Esophagus squamous epithelium (tissue), 5 donors: ENCODE measurements at regions not wholly inside any gene's neighbourhood (a gene's known extent, or its start where the extent isn't known, plus 50 kb on each side); places are given as distances from the start of the nearest gene placed in this dataset.

Experiments used
- DNase-seq: peaks from one replicate; lab custom pipeline; 2025; lab: John Stamatoyannopoulos, UW
- H3K27ac ChIP-seq, 4 donors: fragments of 200-600 bp; sonication (generic); one replicate each; pipeline ENCODE4 v1.5.1; 2016 to 2019; ENCODE audit warnings: mild to moderate bottlenecking in 1 of 4
- H3K27me3 ChIP-seq, 4 donors: fragments of 200-600 bp; sonication (generic); 1 replicate in 3 of 4; 2 replicates in 1 of 4; pipeline versions ENCODE4 v1.5.1 to v1.6.0; 2017 to 2021; ENCODE audit warnings: antibody characterized with exemption in 1 of 4
- H3K36me3 ChIP-seq, 3 donors: fragments of 200-600 bp; sonication (generic); one replicate each; pipeline ENCODE4 v1.5.1; 2016 to 2019
- H3K4me1 ChIP-seq, 3 donors: fragments of 200-600 bp; sonication (generic); one replicate each; pipeline ENCODE4 v1.5.1; 2017 to 2019
- H3K4me3 ChIP-seq, 4 donors: fragments of 200-600 bp; sonication (generic); 1 replicate in 3 of 4; 2 replicates in 1 of 4; pipeline ENCODE4 v1.5.1; 2016 to 2019; ENCODE audit warnings: mild to moderate bottlenecking in 2 of 4, moderate library complexity in 1 of 4
- H3K9me3 ChIP-seq, 3 donors: fragments of 200-600 bp; sonication (generic); one replicate each; pipeline ENCODE4 v1.5.1; 2016 to 2019
- CTCF ChIP-seq, 6 experiments: fragments of 450-650 bp in 4 of 6; fragments of 200-600 bp in 2 of 6; sonication (generic) in 2 of 6; IDR thresholded peaks; one replicate each; pipeline ENCODE4 v1.5.1; 2016 to 2019; ENCODE audit warnings: antibody characterized with exemption in 6 of 6, mild to moderate bottlenecking in 4 of 6, moderate library complexity in 4 of 6
- POLR2A ChIP-seq, 4 donors: fragments of 450-650 bp; IDR thresholded peaks; one replicate each; pipeline ENCODE4 v1.6.1; 2017; ENCODE audit warnings: antibody characterized with exemption in 4 of 4, mild to moderate bottlenecking in 4 of 4, moderate library complexity in 3 of 4
- whole genome bisulfite sequencing, 2 donors: methylation state at CpG; one replicate each; pipeline ENCODE4 v1.1.5; 2018; 5-methylcytosine and 5-hydroxymethylcytosine counted together
- intact Hi-C: fragments of 100-400 bp; cut with DNase I; formaldehyde crosslinking; loops from one replicate; pipeline ENCODE4 v1.15.0; 2022
- donor health status: DM: yes; HTN: yes; CAD: no.

DNA sequence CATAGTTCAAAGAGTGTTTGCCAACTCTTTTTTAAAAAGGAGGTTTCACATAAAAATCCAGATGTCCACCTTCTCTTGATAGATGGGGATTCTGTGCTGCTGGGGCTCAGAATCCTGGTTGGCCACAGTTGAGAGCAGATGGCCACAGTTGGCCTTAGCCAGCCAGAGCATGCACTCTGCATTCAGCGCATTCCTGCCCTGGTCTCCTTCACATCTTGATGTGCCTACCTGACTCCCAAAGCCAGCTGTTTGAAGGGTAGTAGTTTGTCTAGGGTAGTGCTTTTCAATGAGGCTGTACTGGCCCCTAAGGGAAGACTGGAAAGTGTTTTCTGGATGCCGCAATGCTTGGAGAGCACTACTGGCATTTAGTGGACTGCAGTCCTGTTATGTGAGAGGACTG, 208.1 kb upstream of the HDAC9 start:
- Histone ChIP-seq H3K4me3 (no peak overlapping the region), H3K27me3 (no peaks in the 10 kb centered on the region), H3K27ac (no peak overlapping the region), H3K4me1 (peaks cover 0 to 10% (median 0%) of the 10 kb centered on the region in 3 donors), H3K36me3 (no peaks in the 10 kb centered on the region), H3K9me3 (no peaks in the 10 kb centered on the region)
- intact Hi-C loops, result no loop called here
- TF ChIP-seq CTCF (IDR thresholded peaks at IDR 0.05), result no peak
- DNase-seq, result no peak
- 94 to 100% methylated on average over 2 of the region's 2 CpGs for WGBS, 2 donors

DNA sequence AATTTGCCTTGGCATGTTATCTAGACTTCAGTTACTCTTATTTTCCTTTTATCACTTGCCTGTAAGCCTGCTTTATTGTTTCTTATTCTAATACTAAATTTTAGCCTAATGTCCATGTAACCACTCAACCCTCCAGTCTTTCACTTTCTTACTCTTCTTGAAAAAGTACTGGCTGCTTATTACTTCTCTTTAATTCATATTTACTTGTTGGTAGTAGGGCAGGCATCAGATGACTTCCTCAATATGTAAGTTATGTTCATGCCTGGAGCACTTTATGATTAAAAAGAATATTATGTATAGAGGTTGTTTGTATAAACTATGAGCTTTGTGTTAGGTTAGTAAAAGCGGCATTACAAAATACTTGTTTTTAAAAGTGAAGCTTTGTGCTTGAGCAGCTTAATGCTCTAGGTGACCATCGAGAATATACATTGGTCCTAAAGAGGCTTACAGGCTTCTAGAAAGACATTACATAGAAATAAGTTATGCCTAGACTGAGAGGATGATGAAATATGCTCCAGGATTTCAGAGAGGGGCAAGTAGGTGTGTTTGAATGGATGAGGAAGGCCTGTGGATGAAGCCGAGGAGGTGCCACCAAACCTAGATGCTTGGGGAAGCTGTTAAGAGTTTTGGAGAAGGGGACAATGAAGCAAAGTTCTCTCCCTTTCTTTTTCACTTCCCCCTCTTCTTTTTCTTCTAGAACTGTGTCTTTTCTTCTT, 207.1 kb upstream of the HDAC9 start:
- TF ChIP-seq POLR2A (IDR thresholded peaks at IDR 0.05), result no peak
- no peak for TF ChIP-seq CTCF (IDR thresholded peaks at IDR 0.05)
- Histone ChIP-seq H3K27ac (no peak overlapping the region), H3K4me3 (no peak overlapping the region), H3K36me3 (no peaks in the 10 kb centered on the region), H3K27me3 (no peaks in the 10 kb centered on the region), H3K4me1 (peaks cover 0 to 12% (median 0%) of the 10 kb centered on the region in 3 donors), H3K9me3 (no peaks in the 10 kb centered on the region)
- intact Hi-C loops, result no loop called here
- 75 to 89% methylated on average over 3 of the region's 3 CpGs for WGBS, 2 donors
- DNase-seq, result no peak

DNA sequence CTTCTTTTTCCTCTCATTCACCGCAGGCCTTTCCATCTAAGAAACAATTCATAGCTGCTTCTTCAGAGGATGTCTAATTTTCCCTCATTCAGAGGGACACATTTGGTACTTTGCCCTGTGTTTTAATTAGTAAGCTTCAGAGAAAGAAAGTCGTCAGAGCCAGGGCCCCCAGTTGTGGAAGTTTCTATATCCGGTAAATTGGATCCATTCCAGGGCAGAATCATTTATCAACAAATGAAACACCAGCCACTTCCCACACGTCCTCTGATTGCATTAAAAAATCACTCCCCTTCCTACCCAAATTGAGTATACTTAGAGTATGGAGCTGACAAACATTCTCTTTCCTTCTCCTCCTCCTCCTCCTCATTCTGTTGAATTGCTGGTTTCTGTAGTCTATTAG, 205.8 kb upstream of the HDAC9 start:
- Histone ChIP-seq H3K27ac (no peak overlapping the region), H3K27me3 (no peaks in the 10 kb centered on the region), H3K4me1 (peaks cover 0 to 12% (median 0%) of the 10 kb centered on the region in 3 donors), H3K9me3 (no peaks in the 10 kb centered on the region), H3K36me3 (no peaks in the 10 kb centered on the region), H3K4me3 (no peak overlapping the region)
- TF ChIP-seq POLR2A (IDR thresholded peaks at IDR 0.05) (no peak), CTCF (IDR thresholded peaks at IDR 0.05) (no peak)
- no peak for DNase-seq
- 44 to 48% methylated on average over 4 of the region's 4 CpGs for WGBS, 2 donors
- intact Hi-C loops, result no loop called here

- WGBS, 2 donors, result 34 to 59% methylated on average over 5 of the region's 5 CpGs
- H3K36me3 ChIP-seq, result no peaks in the 10 kb centered on the region
- H3K27ac ChIP-seq, result peak overlapping the region in 1 of 4 donors; percentile 0
- no peaks in the 10 kb centered on the region for H3K27me3 ChIP-seq
- DNase-seq, result no peak
- H3K4me1 ChIP-seq, result peaks cover 0 to 12% (median 0%) of the 10 kb centered on the region in 3 donors
- intact Hi-C loops, result no loop called here
- peak overlapping the region in 2 of 4 donors; percentile 12 to 22 for H3K4me3 ChIP-seq
- TF ChIP-seq POLR2A (IDR thresholded peaks at IDR 0.05) (no peak), CTCF (IDR thresholded peaks at IDR 0.05) (no peak)
- H3K9me3 ChIP-seq, result no peaks in the 10 kb centered on the region
Observed at GRCh38 chr7:18290223-18290622, 205.3 kb upstream of the HDAC9 start.

- DNase-seq, result no peak
- intact Hi-C loops, result no loop called here
- Histone ChIP-seq H3K27me3 (no peaks in the 10 kb centered on the region), H3K9me3 (no peaks in the 10 kb centered on the region), H3K4me3 (peak overlapping the region in 2 of 4 donors; percentile 12 to 22), H3K36me3 (no peaks in the 10 kb centered on the region), H3K27ac (peak overlapping the region in 1 of 4 donors; percentile 0), H3K4me1 (peaks cover 0 to 12% (median 0%) of the 10 kb centered on the region in 3 donors)
- TF ChIP-seq CTCF (IDR thresholded peaks at IDR 0.05), result no peak
- TF ChIP-seq POLR2A (IDR thresholded peaks at IDR 0.05), result no peak
- 67 to 83% methylated on average over 1 of the region's 1 CpG for WGBS, 2 donors
Observed at GRCh38 chr7:18290865-18291264, 204.7 kb upstream of the HDAC9 start.
